Keratinocyte (primary cell): ENCODE measurements at regions not wholly inside any gene's neighbourhood (a gene's known extent, or its start where the extent isn't known, plus 50 kb on each side); places are given as distances from the start of the nearest gene placed in this dataset.

Experiments used
- DNase-seq: peaks from one replicate; pipeline ENCODE4 v3.0.0-alpha.2; 2011; ENCODE audit warnings: low read depth, missing footprints, low spot score
- FAIRE-seq: peaks from 2 replicates; lab custom pipeline; 2011; peaks lifted over from hg19 to GRCh38; lab: Jason Lieb, UNC
- H2AFZ ChIP-seq: 2 replicates; pipeline ENCODE4 v1.6.0; 2012; ENCODE audit warnings: low read length, control low read depth, inconsistent platforms; ENCODE audit not compliant: control insufficient read depth
- H3K27ac ChIP-seq: 2 replicates; pipeline ENCODE4 v1.5.1; 2011; ENCODE audit warnings: low read length; ENCODE audit not compliant: control insufficient read depth, insufficient read depth
- H3K27me3 ChIP-seq: 3 replicates; pipeline ENCODE4 v1.6.0; 2011; ENCODE audit warnings: low read length; ENCODE audit not compliant: control insufficient read depth, insufficient read depth; ENCODE audit errors: extremely low read depth
- H3K36me3 ChIP-seq, 2 experiments: 2 replicates in 1 of 2; 3 replicates in 1 of 2; pipeline ENCODE4 v1.5.1; 2011; ENCODE audit warnings: low read length in 2 of 2, mild to moderate bottlenecking in 1 of 2; ENCODE audit not compliant: control insufficient read depth in 2 of 2, insufficient read depth in 2 of 2; ENCODE audit errors: extremely low read depth in 1 of 2
- H3K4me1 ChIP-seq: 3 replicates; pipeline ENCODE4 v1.5.1; 2011; ENCODE audit warnings: low read length; ENCODE audit not compliant: control insufficient read depth, insufficient read depth; ENCODE audit errors: extremely low read depth
- H3K4me2 ChIP-seq: 3 replicates; pipeline ENCODE4 v1.6.0; 2011; ENCODE audit warnings: low read depth, low read length; ENCODE audit not compliant: control insufficient read depth, insufficient read depth; ENCODE audit errors: extremely low read depth
- H3K4me3 ChIP-seq, 3 experiments: fragments of 200-600 bp in 1 of 3; sonication (generic) in 1 of 3; 2 replicates in 2 of 3; 3 replicates in 1 of 3; pipeline ENCODE4 v1.5.1; 2011 to 2016; ENCODE audit warnings: low read length in 3 of 3, mild to moderate bottlenecking in 3 of 3, control low read depth in 2 of 3, inconsistent platforms in 1 of 3, low read depth in 1 of 3, mixed read lengths in 1 of 3, mixed run types in 1 of 3, moderate library complexity in 1 of 3; ENCODE audit not compliant: control insufficient read depth in 2 of 3, insufficient read depth in 2 of 3; ENCODE audit errors: extremely low read depth in 1 of 3
- H3K79me2 ChIP-seq: 2 replicates; pipeline ENCODE4 v1.6.0; 2012; ENCODE audit warnings: low read length; ENCODE audit not compliant: control insufficient read depth, insufficient read depth
- H3K9ac ChIP-seq: 3 replicates; pipeline ENCODE4 v1.6.0; 2011; ENCODE audit warnings: low read length; ENCODE audit not compliant: control insufficient read depth, insufficient read depth; ENCODE audit errors: extremely low read depth
- H3K9me1 ChIP-seq: 3 replicates; pipeline ENCODE4 v1.6.0; 2011; ENCODE audit warnings: low read length; ENCODE audit not compliant: control insufficient read depth, insufficient read depth; ENCODE audit errors: extremely low read depth
- H3K9me3 ChIP-seq: 2 replicates; pipeline ENCODE4 v1.5.1; 2012; ENCODE audit warnings: low read depth, low read length; ENCODE audit not compliant: control insufficient read depth
- H4K20me1 ChIP-seq: 3 replicates; pipeline ENCODE4 v1.6.0; 2011; ENCODE audit warnings: low read length; ENCODE audit not compliant: control insufficient read depth, insufficient read depth; ENCODE audit errors: extremely low read depth
- EZH2 ChIP-seq: IDR thresholded peaks from one replicate; pipeline ENCODE4 v1.6.1; 2012; ENCODE audit warnings: inconsistent platforms, mild to moderate bottlenecking, low read length, moderate library complexity
- dilution Hi-C: fragments of 300-500 bp; cut with MboI; formaldehyde crosslinking; loops from one replicate; pipeline ENCODE4 v1.7.0; 2020; ENCODE audit warnings: low sequenced_read_pairs; ENCODE audit not compliant: extremely low pct_ligation_motif_present
- TF ChIP-seq, protein P1 (sequence below), 3 experiments: IDR thresholded peaks in 1 of 3; conservative IDR thresholded peaks in 1 of 3; optimal IDR thresholded peaks in 1 of 3; 2 replicates in 2 of 3; 3 replicates in 1 of 3; pipeline versions ENCODE3 to v1.5.1; 2011; ENCODE audit warnings: low read length in 3 of 3, mild to moderate bottlenecking in 3 of 3, moderate library complexity in 2 of 3, control low read depth in 1 of 3, inconsistent platforms in 1 of 3; ENCODE audit not compliant: insufficient read depth in 2 of 3; ENCODE audit errors: extremely low read depth in 1 of 3

DNA sequence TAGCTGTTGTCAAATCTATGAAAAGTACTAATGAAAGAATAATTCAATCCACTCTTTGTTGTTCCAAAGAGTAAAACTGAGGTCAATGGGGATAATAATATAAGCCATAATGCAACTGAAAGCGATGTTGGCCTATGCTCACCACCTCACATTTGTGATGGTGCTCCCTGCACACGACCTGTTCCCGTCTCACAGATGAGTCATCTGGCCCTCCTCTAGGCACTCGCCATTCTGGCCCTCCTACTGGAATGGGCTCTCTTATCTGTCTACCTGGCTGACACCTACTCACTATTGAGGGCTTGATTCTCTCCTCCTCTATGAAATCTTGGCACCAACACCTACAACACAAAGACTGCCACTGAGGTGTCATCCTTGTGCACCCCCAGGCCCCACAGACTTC lies 585.9 kb upstream of the ID2 start:
- dilution Hi-C loops = no loop called here
- H3K9ac ChIP-seq = no peak overlapping the region
- TF ChIP-seq EZH2 = no peak
- TF ChIP-seq, protein P1, sequence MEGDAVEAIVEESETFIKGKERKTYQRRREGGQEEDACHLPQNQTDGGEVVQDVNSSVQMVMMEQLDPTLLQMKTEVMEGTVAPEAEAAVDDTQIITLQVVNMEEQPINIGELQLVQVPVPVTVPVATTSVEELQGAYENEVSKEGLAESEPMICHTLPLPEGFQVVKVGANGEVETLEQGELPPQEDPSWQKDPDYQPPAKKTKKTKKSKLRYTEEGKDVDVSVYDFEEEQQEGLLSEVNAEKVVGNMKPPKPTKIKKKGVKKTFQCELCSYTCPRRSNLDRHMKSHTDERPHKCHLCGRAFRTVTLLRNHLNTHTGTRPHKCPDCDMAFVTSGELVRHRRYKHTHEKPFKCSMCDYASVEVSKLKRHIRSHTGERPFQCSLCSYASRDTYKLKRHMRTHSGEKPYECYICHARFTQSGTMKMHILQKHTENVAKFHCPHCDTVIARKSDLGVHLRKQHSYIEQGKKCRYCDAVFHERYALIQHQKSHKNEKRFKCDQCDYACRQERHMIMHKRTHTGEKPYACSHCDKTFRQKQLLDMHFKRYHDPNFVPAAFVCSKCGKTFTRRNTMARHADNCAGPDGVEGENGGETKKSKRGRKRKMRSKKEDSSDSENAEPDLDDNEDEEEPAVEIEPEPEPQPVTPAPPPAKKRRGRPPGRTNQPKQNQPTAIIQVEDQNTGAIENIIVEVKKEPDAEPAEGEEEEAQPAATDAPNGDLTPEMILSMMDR (optimal IDR thresholded peaks at IDR 0.05 in 1 of 3, IDR thresholded peaks at IDR 0.05 in 1 of 3, conservative IDR thresholded peaks at IDR 0.05 in 1 of 3; ENCODE audit: extremely low read depth in 1 of 3, insufficient read depth in 2 of 3, low read length in 3 of 3) = no peak
- H3K9me1 ChIP-seq = no peaks in the 10 kb centered on the region
- no peak overlapping the region for H3K4me2 ChIP-seq
- H3K4me3 ChIP-seq = no peak overlapping the region
- H3K4me1 ChIP-seq = peaks cover 8% of the 10 kb centered on the region
- H3K27me3 ChIP-seq = no peaks in the 10 kb centered on the region
- no peak overlapping the region for H3K27ac ChIP-seq
- H4K20me1 ChIP-seq = no peaks in the 10 kb centered on the region
- FAIRE-seq (no peak), DNase-seq (no peak)
- no peaks in the 10 kb centered on the region for H3K79me2 ChIP-seq
- no peak overlapping the region for H2AFZ ChIP-seq
- H3K36me3 ChIP-seq = no peaks in the 10 kb centered on the region
- H3K9me3 ChIP-seq = no peaks in the 10 kb centered on the region

DNA sequence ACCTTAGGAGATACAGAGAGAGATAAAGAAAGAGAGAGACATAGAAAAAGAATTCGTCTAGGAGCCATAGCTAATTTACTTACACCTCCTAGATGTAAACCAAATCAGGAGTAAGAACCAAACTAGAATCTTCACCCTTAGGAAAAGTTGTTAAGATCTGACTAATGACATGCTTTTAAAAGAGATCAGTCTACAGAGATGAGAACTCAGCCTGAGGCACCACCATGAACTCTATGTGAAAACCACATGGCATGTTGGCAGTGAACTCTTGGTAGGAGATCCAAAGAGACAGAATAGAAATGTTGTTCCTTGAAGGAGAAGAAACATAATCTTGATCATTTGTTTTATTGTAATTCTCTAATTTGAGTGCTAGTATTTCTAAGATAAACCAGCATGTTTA lies 585.4 kb upstream of the ID2 start:
- Histone ChIP-seq H3K9me1 (no peaks in the 10 kb centered on the region), H3K27ac (no peak overlapping the region), H3K4me1 (peaks cover 5% of the 10 kb centered on the region), H3K4me3 (no peak overlapping the region), H2AFZ (no peak overlapping the region), H3K9me3 (no peaks in the 10 kb centered on the region), H3K36me3 (no peaks in the 10 kb centered on the region), H3K4me2 (no peak overlapping the region), H3K79me2 (no peaks in the 10 kb centered on the region), H3K27me3 (no peaks in the 10 kb centered on the region), H3K9ac (no peak overlapping the region), H4K20me1 (no peaks in the 10 kb centered on the region)
- dilution Hi-C loops = no loop called here
- FAIRE-seq (peak; percentile 26), DNase-seq (no peak)
- TF ChIP-seq EZH2 = no peak
- TF ChIP-seq, protein P1 (optimal IDR thresholded peaks at IDR 0.05 in 1 of 3, IDR thresholded peaks at IDR 0.05 in 1 of 3, conservative IDR thresholded peaks at IDR 0.05 in 1 of 3; ENCODE audit: extremely low read depth in 1 of 3, insufficient read depth in 2 of 3, low read length in 3 of 3) = no peak
